ENCODE measurements at regions not wholly inside any gene's neighbourhood (a gene's known extent, or its start where the extent isn't known, plus 50 kb on each side); places are given as distances from the start of the nearest gene placed in this dataset.

- TF ChIP-seq, protein P1, sequence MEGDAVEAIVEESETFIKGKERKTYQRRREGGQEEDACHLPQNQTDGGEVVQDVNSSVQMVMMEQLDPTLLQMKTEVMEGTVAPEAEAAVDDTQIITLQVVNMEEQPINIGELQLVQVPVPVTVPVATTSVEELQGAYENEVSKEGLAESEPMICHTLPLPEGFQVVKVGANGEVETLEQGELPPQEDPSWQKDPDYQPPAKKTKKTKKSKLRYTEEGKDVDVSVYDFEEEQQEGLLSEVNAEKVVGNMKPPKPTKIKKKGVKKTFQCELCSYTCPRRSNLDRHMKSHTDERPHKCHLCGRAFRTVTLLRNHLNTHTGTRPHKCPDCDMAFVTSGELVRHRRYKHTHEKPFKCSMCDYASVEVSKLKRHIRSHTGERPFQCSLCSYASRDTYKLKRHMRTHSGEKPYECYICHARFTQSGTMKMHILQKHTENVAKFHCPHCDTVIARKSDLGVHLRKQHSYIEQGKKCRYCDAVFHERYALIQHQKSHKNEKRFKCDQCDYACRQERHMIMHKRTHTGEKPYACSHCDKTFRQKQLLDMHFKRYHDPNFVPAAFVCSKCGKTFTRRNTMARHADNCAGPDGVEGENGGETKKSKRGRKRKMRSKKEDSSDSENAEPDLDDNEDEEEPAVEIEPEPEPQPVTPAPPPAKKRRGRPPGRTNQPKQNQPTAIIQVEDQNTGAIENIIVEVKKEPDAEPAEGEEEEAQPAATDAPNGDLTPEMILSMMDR (IDR thresholded peaks at IDR 0.05 in 4 of 5, conservative IDR thresholded peaks at IDR 0.05 in 1 of 5) = no peak
- no peak for TF ChIP-seq POLR2A (IDR thresholded peaks at IDR 0.05)
These were observed 119.5 kb downstream of the FAM114A2 start for GRCh38 chr5:153919161-153919560.
